Activated naive CD4-positive, alpha-beta T cell treated with anti-CD3 and anti-CD28 coated beads, Interleukin-2, amount 50 U/mL, for 24 hours (primary cell): ENCODE measurements at regions not wholly inside any gene's neighbourhood (a gene's known extent, or its start where the extent isn't known, plus 50 kb on each side); places are given as distances from the start of the nearest gene placed in this dataset.

Experiments used
- H3K27ac Mint-ChIP-seq: one replicate; pipeline ENCODE4 v1.8.0; 2021; ENCODE audit warnings: mild to moderate bottlenecking, mixed read lengths
- H3K27me3 Mint-ChIP-seq: one replicate; pipeline ENCODE4 v1.8.0; 2021; ENCODE audit warnings: mixed read lengths
- H3K36me3 Mint-ChIP-seq: one replicate; pipeline ENCODE4 v1.8.0; 2021; ENCODE audit warnings: mixed read lengths
- H3K4me1 Mint-ChIP-seq: one replicate; pipeline ENCODE4 v1.8.0; 2021; ENCODE audit warnings: mixed read lengths
- H3K4me3 Mint-ChIP-seq: one replicate; pipeline ENCODE4 v1.8.0; 2021; ENCODE audit warnings: mild to moderate bottlenecking, mixed read lengths
- H3K9me3 Mint-ChIP-seq: one replicate; pipeline ENCODE4 v1.8.0; 2021; ENCODE audit warnings: mixed read lengths

GRCh38 chr1:218585511-218586184 is 240.5 kb downstream of the TGFB2 start:
- Mint-ChIP-seq H3K9me3 (peaks cover 5% of the 10 kb centered on the region), H3K4me3 (no peak overlapping the region), H3K36me3 (no peaks in the 10 kb centered on the region), H3K4me1 (no peaks in the 10 kb centered on the region), H3K27ac (no peak overlapping the region), H3K27me3 (no peaks in the 10 kb centered on the region)

- peaks cover 10% of the 10 kb centered on the region for H3K9me3 Mint-ChIP-seq
- H3K27ac Mint-ChIP-seq, result no peak overlapping the region
- no peaks in the 10 kb centered on the region for H3K4me1 Mint-ChIP-seq
- H3K36me3 Mint-ChIP-seq, result no peaks in the 10 kb centered on the region
- H3K4me3 Mint-ChIP-seq, result no peak overlapping the region
- no peaks in the 10 kb centered on the region for H3K27me3 Mint-ChIP-seq
These were observed 242.8 kb downstream of the TGFB2 start for GRCh38 chr1:218587900-218588299.

- H3K36me3 Mint-ChIP-seq, result no peaks in the 10 kb centered on the region
- no peak overlapping the region for H3K27ac Mint-ChIP-seq
- H3K4me1 Mint-ChIP-seq, result no peaks in the 10 kb centered on the region
- peaks cover 8% of the 10 kb centered on the region for H3K9me3 Mint-ChIP-seq
- no peaks in the 10 kb centered on the region for H3K27me3 Mint-ChIP-seq
- no peak overlapping the region for H3K4me3 Mint-ChIP-seq
These were observed 243.5 kb downstream of the TGFB2 start for GRCh38 chr1:218588540-218589172.

- no peak overlapping the region for H3K27ac Mint-ChIP-seq
- no peaks in the 10 kb centered on the region for H3K4me1 Mint-ChIP-seq
- no peaks in the 10 kb centered on the region for H3K27me3 Mint-ChIP-seq
- H3K36me3 Mint-ChIP-seq, result no peaks in the 10 kb centered on the region
- H3K4me3 Mint-ChIP-seq, result no peak overlapping the region
- H3K9me3 Mint-ChIP-seq, result peaks cover 5% of the 10 kb centered on the region
These were observed 244.4 kb downstream of the TGFB2 start for GRCh38 chr1:218589487-218589886.

GRCh38 chr1:218591966-218592365 is 246.8 kb downstream of the TGFB2 start:
- Mint-ChIP-seq H3K4me1 (no peaks in the 10 kb centered on the region), H3K27me3 (no peaks in the 10 kb centered on the region), H3K27ac (no peak overlapping the region), H3K4me3 (no peak overlapping the region), H3K36me3 (no peaks in the 10 kb centered on the region), H3K9me3 (peaks cover 5% of the 10 kb centered on the region)

GRCh38 chr1:218592688-218593087 is 247.6 kb downstream of the TGFB2 start:
- no peaks in the 10 kb centered on the region for H3K27me3 Mint-ChIP-seq
- peaks cover 5% of the 10 kb centered on the region for H3K9me3 Mint-ChIP-seq
- no peak overlapping the region for H3K27ac Mint-ChIP-seq
- H3K36me3 Mint-ChIP-seq, result no peaks in the 10 kb centered on the region
- no peak overlapping the region for H3K4me3 Mint-ChIP-seq
- no peaks in the 10 kb centered on the region for H3K4me1 Mint-ChIP-seq

- peaks cover 2% of the 10 kb centered on the region for H3K27me3 Mint-ChIP-seq
- H3K4me3 Mint-ChIP-seq, result no peak overlapping the region
- H3K27ac Mint-ChIP-seq, result no peak overlapping the region
- no peaks in the 10 kb centered on the region for H3K4me1 Mint-ChIP-seq
- H3K9me3 Mint-ChIP-seq, result peaks cover 7% of the 10 kb centered on the region
- H3K36me3 Mint-ChIP-seq, result no peaks in the 10 kb centered on the region
These were observed 255.8 kb downstream of the TGFB2 start for GRCh38 chr1:218600968-218601367.

- H3K36me3 Mint-ChIP-seq, result no peaks in the 10 kb centered on the region
- H3K27ac Mint-ChIP-seq, result no peak overlapping the region
- H3K4me1 Mint-ChIP-seq, result no peaks in the 10 kb centered on the region
- no peak overlapping the region for H3K4me3 Mint-ChIP-seq
- H3K27me3 Mint-ChIP-seq, result no peaks in the 10 kb centered on the region
- peaks cover 7% of the 10 kb centered on the region for H3K9me3 Mint-ChIP-seq
These were observed 259.1 kb downstream of the TGFB2 start for GRCh38 chr1:218604217-218604616.

GRCh38 chr1:218611916-218612585 is 266.9 kb downstream of the TGFB2 start:
- H3K36me3 Mint-ChIP-seq, result no peaks in the 10 kb centered on the region
- H3K4me1 Mint-ChIP-seq, result no peaks in the 10 kb centered on the region
- H3K9me3 Mint-ChIP-seq, result no peaks in the 10 kb centered on the region
- no peak overlapping the region for H3K4me3 Mint-ChIP-seq
- H3K27me3 Mint-ChIP-seq, result no peaks in the 10 kb centered on the region
- H3K27ac Mint-ChIP-seq, result no peak overlapping the region

GRCh38 chr1:218613105-218613504 is 268.0 kb downstream of the TGFB2 start:
- H3K9me3 Mint-ChIP-seq, result no peaks in the 10 kb centered on the region
- no peaks in the 10 kb centered on the region for H3K36me3 Mint-ChIP-seq
- no peaks in the 10 kb centered on the region for H3K27me3 Mint-ChIP-seq
- H3K4me3 Mint-ChIP-seq, result no peak overlapping the region
- no peak overlapping the region for H3K27ac Mint-ChIP-seq
- H3K4me1 Mint-ChIP-seq, result no peaks in the 10 kb centered on the region

- no peaks in the 10 kb centered on the region for H3K4me1 Mint-ChIP-seq
- H3K27me3 Mint-ChIP-seq, result no peaks in the 10 kb centered on the region
- H3K4me3 Mint-ChIP-seq, result no peak overlapping the region
- H3K36me3 Mint-ChIP-seq, result no peaks in the 10 kb centered on the region
- no peaks in the 10 kb centered on the region for H3K9me3 Mint-ChIP-seq
- no peak overlapping the region for H3K27ac Mint-ChIP-seq
These were observed 268.9 kb downstream of the TGFB2 start for GRCh38 chr1:218614031-218614430.

GRCh38 chr1:218616681-218617080 is 271.5 kb downstream of the TGFB2 start:
- Mint-ChIP-seq H3K27ac (no peak overlapping the region), H3K36me3 (no peaks in the 10 kb centered on the region), H3K4me3 (no peak overlapping the region), H3K9me3 (no peaks in the 10 kb centered on the region), H3K4me1 (no peaks in the 10 kb centered on the region), H3K27me3 (no peaks in the 10 kb centered on the region)

- Mint-ChIP-seq H3K9me3 (no peaks in the 10 kb centered on the region), H3K4me3 (no peak overlapping the region), H3K27ac (no peak overlapping the region), H3K27me3 (no peaks in the 10 kb centered on the region), H3K36me3 (no peaks in the 10 kb centered on the region), H3K4me1 (no peaks in the 10 kb centered on the region)
These were observed 272.9 kb downstream of the TGFB2 start for GRCh38 chr1:218617986-218618385.

GRCh38 chr1:218620956-218621355 is 275.8 kb downstream of the TGFB2 start:
- Mint-ChIP-seq H3K4me1 (no peaks in the 10 kb centered on the region), H3K36me3 (no peaks in the 10 kb centered on the region), H3K9me3 (no peaks in the 10 kb centered on the region), H3K27ac (no peak overlapping the region), H3K27me3 (no peaks in the 10 kb centered on the region), H3K4me3 (no peak overlapping the region)

- peaks cover 8% of the 10 kb centered on the region for H3K9me3 Mint-ChIP-seq
- H3K27me3 Mint-ChIP-seq, result no peaks in the 10 kb centered on the region
- H3K4me3 Mint-ChIP-seq, result no peak overlapping the region
- no peaks in the 10 kb centered on the region for H3K36me3 Mint-ChIP-seq
- H3K4me1 Mint-ChIP-seq, result no peaks in the 10 kb centered on the region
- H3K27ac Mint-ChIP-seq, result no peak overlapping the region
These were observed 278.9 kb downstream of the TGFB2 start for GRCh38 chr1:218624052-218624451.

GRCh38 chr1:218625393-218625792 is 280.3 kb downstream of the TGFB2 start:
- no peaks in the 10 kb centered on the region for H3K4me1 Mint-ChIP-seq
- H3K36me3 Mint-ChIP-seq, result no peaks in the 10 kb centered on the region
- H3K9me3 Mint-ChIP-seq, result peaks cover 8% of the 10 kb centered on the region
- no peaks in the 10 kb centered on the region for H3K27me3 Mint-ChIP-seq
- no peak overlapping the region for H3K4me3 Mint-ChIP-seq
- H3K27ac Mint-ChIP-seq, result no peak overlapping the region
